ENCODE measurements at regions not wholly inside any gene's neighbourhood (a gene's known extent, or its start where the extent isn't known, plus 50 kb on each side); places are given as distances from the start of the nearest gene placed in this dataset.

- Histone ChIP-seq H3K27ac (peak overlapping the region in 2 of 4 donors; percentile 52 to 60), H3K36me3 (replicated peaks in 1 of 2; ENCODE audit: insufficient read depth in 1 of 2, low read depth in 2 of 2) (no peaks in the 10 kb centered on the region), H3K27me3 (no peaks in the 10 kb centered on the region), H3K4me1 (peaks cover 23% of the 10 kb centered on the region), H3K4me3 (no peak overlapping the region), H3K9me3 (no peaks in the 10 kb centered on the region)
- DNase-seq (peak; percentile 16 to 38 (median 24)), ATAC-seq (peak; percentile 85)
- intact Hi-C loops (cut with DNase I), result no loop called here
- 16% methylated on average over 2 of the region's 2 CpGs for WGBS, 2 donors
- TF ChIP-seq POLR2A (IDR thresholded peaks at IDR 0.05), result no peak
- TF ChIP-seq CTCF (IDR thresholded peaks at IDR 0.05), result no peak
These were observed 279.9 kb downstream of the FAT3 start for GRCh38 chr11:92504534-92504933.

DNA sequence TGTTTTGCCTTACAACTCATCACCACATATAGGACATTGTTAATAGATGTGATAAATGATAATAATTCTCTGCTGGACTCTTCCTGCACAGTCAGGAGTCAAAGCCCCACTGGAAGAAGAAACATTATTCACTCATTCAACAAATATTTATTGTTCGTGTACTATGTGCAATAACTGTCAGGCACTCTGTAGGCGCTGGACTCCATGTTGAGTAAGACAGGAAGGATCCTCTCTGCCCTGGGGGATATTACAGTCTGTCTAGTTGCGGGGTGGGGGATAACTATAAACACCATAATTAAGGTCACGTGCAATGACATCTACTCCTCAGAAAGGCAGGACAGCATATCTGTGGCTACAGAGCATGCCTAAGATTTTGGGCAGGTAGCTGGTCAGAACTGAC is 281.1 kb downstream of the FAT3 start:
- TF ChIP-seq CTCF (IDR thresholded peaks at IDR 0.05), result no peak
- TF ChIP-seq POLR2A (IDR thresholded peaks at IDR 0.05), result no peak
- no peaks in the 10 kb centered on the region for H3K9me3 ChIP-seq
- ATAC-seq (no peak), DNase-seq (no peak)
- intact Hi-C loops (cut with DNase I), result no loop called here
- no peak overlapping the region for H3K27ac ChIP-seq
- peaks cover 23% of the 10 kb centered on the region for H3K4me1 ChIP-seq
- no peaks in the 10 kb centered on the region for H3K36me3 ChIP-seq (replicated peaks in 1 of 2; ENCODE audit: insufficient read depth in 1 of 2, low read depth in 2 of 2)
- no peaks in the 10 kb centered on the region for H3K27me3 ChIP-seq
- no peak overlapping the region for H3K4me3 ChIP-seq
- WGBS, 2 donors, result 93 to 94% methylated on average over 4 of the region's 4 CpGs

GRCh38 chr11:92506809-92507336 is 282.3 kb downstream of the FAT3 start:
- no peak for DNase-seq
- Histone ChIP-seq H3K36me3 (replicated peaks in 1 of 2; ENCODE audit: insufficient read depth in 1 of 2, low read depth in 2 of 2) (no peaks in the 10 kb centered on the region), H3K27ac (no peak overlapping the region), H3K9me3 (no peaks in the 10 kb centered on the region), H3K27me3 (no peaks in the 10 kb centered on the region), H3K4me1 (peaks cover 23% of the 10 kb centered on the region), H3K4me3 (no peak overlapping the region)
- intact Hi-C loops (cut with DNase I), result no loop called here
- 72 to 76% methylated on average over 4 of the region's 4 CpGs for WGBS, 2 donors
- no peak for ATAC-seq
- no peak for TF ChIP-seq POLR2A (IDR thresholded peaks at IDR 0.05)
- no peak for TF ChIP-seq CTCF (IDR thresholded peaks at IDR 0.05)

DNA sequence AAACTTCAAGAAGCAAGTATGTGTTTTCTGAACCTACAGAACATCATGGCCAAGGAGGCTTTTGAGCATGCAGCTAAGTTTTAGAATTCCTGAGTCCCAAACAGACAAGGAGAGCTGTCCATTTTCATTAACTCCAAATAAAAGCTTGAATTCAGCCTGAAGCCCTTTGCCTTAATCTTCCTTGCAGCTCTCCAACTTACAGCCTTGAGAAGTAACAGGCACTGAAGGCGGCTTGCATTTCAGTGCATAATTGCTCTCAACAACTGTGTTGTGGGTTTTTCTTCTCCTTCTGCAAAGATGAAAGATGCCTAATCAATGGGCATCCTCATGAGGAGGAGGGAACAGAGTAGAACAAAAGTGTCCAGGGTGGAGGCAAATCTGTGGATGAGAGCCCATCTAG is 286.0 kb downstream of the FAT3 start:
- intact Hi-C loops (cut with DNase I), result no loop called here
- Histone ChIP-seq H3K4me3 (no peak overlapping the region), H3K27ac (no peak overlapping the region), H3K36me3 (replicated peaks in 1 of 2; ENCODE audit: insufficient read depth in 1 of 2, low read depth in 2 of 2) (no peaks in the 10 kb centered on the region), H3K9me3 (no peaks in the 10 kb centered on the region), H3K4me1 (no peaks in the 10 kb centered on the region), H3K27me3 (no peaks in the 10 kb centered on the region)
- no peak for DNase-seq
- WGBS, 2 donors, result 96 to 100% methylated on average over 1 of the region's 1 CpG
- TF ChIP-seq CTCF (IDR thresholded peaks at IDR 0.05), result no peak
- TF ChIP-seq POLR2A (IDR thresholded peaks at IDR 0.05), result no peak
- no peak for ATAC-seq

GRCh38 chr11:92511522-92512203 is 287.0 kb downstream of the FAT3 start:
- H3K4me3 ChIP-seq, result no peak overlapping the region
- no peaks in the 10 kb centered on the region for H3K27me3 ChIP-seq
- WGBS, 2 donors, result 60 to 72% methylated on average over 1 of the region's 1 CpG
- intact Hi-C loops (cut with DNase I), result no loop called here
- ATAC-seq (no peak), DNase-seq (no peak)
- TF ChIP-seq CTCF (IDR thresholded peaks at IDR 0.05), result no peak
- no peak for TF ChIP-seq POLR2A (IDR thresholded peaks at IDR 0.05)
- no peaks in the 10 kb centered on the region for H3K9me3 ChIP-seq
- no peaks in the 10 kb centered on the region for H3K36me3 ChIP-seq (replicated peaks in 1 of 2; ENCODE audit: insufficient read depth in 1 of 2, low read depth in 2 of 2)
- H3K27ac ChIP-seq, result no peak overlapping the region
- H3K4me1 ChIP-seq, result no peaks in the 10 kb centered on the region

Measured in body of pancreas (tissue), 4 donors.